ENCODE measurements at regions not wholly inside any gene's neighbourhood (a gene's known extent, or its start where the extent isn't known, plus 50 kb on each side); places are given as distances from the start of the nearest gene placed in this dataset.
"Not testable (repeated sequence)": the region's sequence is repeated elsewhere in the genome, so short reads cannot be mapped to it uniquely, and the experiment has no call there.

GRCh38 chr3:105974381-105974780 lies 105.6 kb upstream of the CBLB start:
- no peak for DNase-seq (ENCODE audit: low read depth in 3 of 3, low spot score in 2 of 3)

GRCh38 chr3:105976196-105976595 lies 107.4 kb upstream of the CBLB start:
- no peak for DNase-seq (ENCODE audit: low read depth in 3 of 3, low spot score in 2 of 3)

GRCh38 chr3:105979961-105980360 lies 111.1 kb upstream of the CBLB start:
- DNase-seq (ENCODE audit: low read depth in 3 of 3, low spot score in 2 of 3): no peak

GRCh38 chr3:105982207-105982606 lies 113.4 kb upstream of the CBLB start:
- DNase-seq (ENCODE audit: low read depth in 3 of 3, low spot score in 2 of 3): no peak

- no peak for DNase-seq (ENCODE audit: low read depth in 3 of 3, low spot score in 2 of 3)
These were observed 116.0 kb upstream of the CBLB start for GRCh38 chr3:105984837-105985236.

- not testable (repeated sequence) for DNase-seq (ENCODE audit: low read depth in 3 of 3, low spot score in 2 of 3)
These were observed 117.5 kb upstream of the CBLB start for GRCh38 chr3:105986343-105986742.

- DNase-seq (ENCODE audit: low read depth in 3 of 3, low spot score in 2 of 3): no peak
These were observed 119.0 kb upstream of the CBLB start for GRCh38 chr3:105987809-105988208.

- DNase-seq (ENCODE audit: low read depth in 3 of 3, low spot score in 2 of 3): no peak
These were observed 119.9 kb upstream of the CBLB start for GRCh38 chr3:105988540-105989212.

- DNase-seq (ENCODE audit: low read depth in 3 of 3, low spot score in 2 of 3): no peak
These were observed 128.0 kb upstream of the CBLB start for GRCh38 chr3:105996781-105997180.

GRCh38 chr3:105997466-105997799 lies 128.6 kb upstream of the CBLB start:
- DNase-seq (ENCODE audit: low read depth in 3 of 3, low spot score in 2 of 3): no peak

- no peak for DNase-seq (ENCODE audit: low read depth in 3 of 3, low spot score in 2 of 3)
These were observed 129.2 kb upstream of the CBLB start for GRCh38 chr3:105997800-105998526.

- no peak for DNase-seq (ENCODE audit: low read depth in 3 of 3, low spot score in 2 of 3)
These were observed 131.0 kb upstream of the CBLB start for GRCh38 chr3:105999856-106000255.

GRCh38 chr3:106001923-106002322 lies 133.1 kb upstream of the CBLB start:
- no peak for DNase-seq (ENCODE audit: low read depth in 3 of 3, low spot score in 2 of 3)

GRCh38 chr3:106004137-106004681 lies 135.4 kb upstream of the CBLB start:
- no peak for DNase-seq (ENCODE audit: low read depth in 3 of 3, low spot score in 2 of 3)

- no peak for DNase-seq (ENCODE audit: low read depth in 3 of 3, low spot score in 2 of 3)
These were observed 136.0 kb upstream of the CBLB start for GRCh38 chr3:106004826-106005225.

GRCh38 chr3:106006001-106006400 lies 137.2 kb upstream of the CBLB start:
- no peak for DNase-seq (ENCODE audit: low read depth in 3 of 3, low spot score in 2 of 3)

- DNase-seq (ENCODE audit: low read depth in 3 of 3, low spot score in 2 of 3): no peak
These were observed 137.8 kb upstream of the CBLB start for GRCh38 chr3:106006571-106006970.

- DNase-seq (ENCODE audit: low read depth in 3 of 3, low spot score in 2 of 3): no peak
These were observed 138.7 kb upstream of the CBLB start for GRCh38 chr3:106007512-106007911.

GRCh38 chr3:106008766-106009165 lies 140.0 kb upstream of the CBLB start:
- peak in 1 of 3 donors; percentile 10 for DNase-seq (ENCODE audit: low read depth in 3 of 3, low spot score in 2 of 3)

GRCh38 chr3:106010829-106011228 lies 142.0 kb upstream of the CBLB start:
- no peak for DNase-seq (ENCODE audit: low read depth in 3 of 3, low spot score in 2 of 3)

- no peak for DNase-seq (ENCODE audit: low read depth in 3 of 3, low spot score in 2 of 3)
These were observed 145.2 kb upstream of the CBLB start for GRCh38 chr3:106013971-106014370.

- DNase-seq (ENCODE audit: low read depth in 3 of 3, low spot score in 2 of 3): no peak
These were observed 145.7 kb upstream of the CBLB start for GRCh38 chr3:106014518-106014917.
